Activated CD4-positive, alpha-beta T cell treated with anti-CD3 and anti-CD28 coated beads, Interleukin-2, amount 10 ng/mL, durations not matched to agents 24 days and 14 days (primary cell): ENCODE measurements at regions not wholly inside any gene's neighbourhood (a gene's known extent, or its start where the extent isn't known, plus 50 kb on each side); places are given as distances from the start of the nearest gene placed in this dataset.

Experiments
- DNase-seq: peaks from one replicate; pipeline ENCODE4 v3.0.0; 2022
- H3K27ac Mint-ChIP-seq: one replicate; pipeline ENCODE4 v1.8.0; 2022; ENCODE audit warnings: mild to moderate bottlenecking, mixed read lengths
- H3K27me3 Mint-ChIP-seq: one replicate; pipeline ENCODE4 v1.8.0; 2022; ENCODE audit warnings: mixed read lengths
- H3K36me3 Mint-ChIP-seq: one replicate; pipeline ENCODE4 v1.8.0; 2022; ENCODE audit warnings: low read depth, mild to moderate bottlenecking, mixed read lengths
- H3K4me1 Mint-ChIP-seq: one replicate; pipeline ENCODE4 v1.8.0; 2021; ENCODE audit warnings: mixed read lengths
- H3K4me3 Mint-ChIP-seq: one replicate; pipeline ENCODE4 v1.8.0; 2022; ENCODE audit warnings: mild to moderate bottlenecking, moderate library complexity, mixed read lengths
- H3K9me3 Mint-ChIP-seq: one replicate; pipeline ENCODE4 v1.8.0; 2021; ENCODE audit warnings: mixed read lengths
- intact Hi-C: fragments of 100-400 bp; cut with micrococcal nuclease; formaldehyde crosslinking; loops from one replicate; pipeline ENCODE4 v1.15.1; 2023

DNA sequence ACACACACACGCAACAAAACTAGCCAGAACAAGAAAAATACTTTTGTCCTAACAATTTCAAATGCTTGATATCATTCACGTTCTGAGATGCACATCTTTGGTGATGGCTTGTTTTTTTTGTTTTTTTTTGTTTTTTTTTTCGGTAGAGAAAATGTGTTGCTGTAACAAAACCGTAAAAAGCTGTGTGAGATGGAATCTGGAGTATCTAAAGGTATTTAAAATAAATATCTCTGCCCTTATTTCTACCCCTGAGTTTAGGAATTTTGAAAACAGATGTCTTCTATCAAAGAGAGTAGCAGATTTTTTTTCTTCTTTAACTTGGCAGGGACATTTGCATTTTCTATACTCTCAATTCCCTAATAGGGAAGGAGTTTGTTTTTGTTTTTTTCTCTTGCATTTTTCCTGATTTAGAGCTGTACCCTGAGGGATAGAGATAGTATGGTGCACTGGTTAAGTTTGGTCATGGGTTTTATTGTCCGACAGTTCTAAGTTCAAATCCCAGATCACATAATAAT is 446.6 kb downstream of the KLF5 start:
- H3K27me3 Mint-ChIP-seq, result peaks cover 8% of the 10 kb centered on the region

DNA sequence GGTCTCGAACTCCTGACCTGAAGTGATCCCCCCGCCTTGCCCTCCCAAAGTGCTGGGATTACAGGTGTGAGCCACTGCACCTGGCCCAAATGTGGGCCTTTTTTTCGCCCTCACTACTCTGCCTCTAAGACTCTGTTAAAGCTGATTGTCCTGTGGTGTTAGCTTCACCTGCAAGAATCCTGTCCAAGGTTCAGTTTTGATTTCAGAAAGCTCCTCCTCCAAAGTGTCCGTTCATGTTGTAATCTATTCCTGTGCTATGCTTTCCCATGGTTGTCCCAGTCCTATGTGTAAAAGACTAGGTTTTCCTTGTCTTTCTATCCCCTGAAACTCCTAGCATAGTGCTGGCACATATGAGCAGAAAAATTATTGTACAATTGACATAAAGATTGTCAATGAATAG is 440.9 kb downstream of the KLF5 start:
- Mint-ChIP-seq H3K4me3 (no peak overlapping the region), H3K27ac (no peak overlapping the region), H3K36me3 (no peaks in the 10 kb centered on the region), H3K27me3 (no peaks in the 10 kb centered on the region), H3K9me3 (no peaks in the 10 kb centered on the region), H3K4me1 (no peaks in the 10 kb centered on the region)
- intact Hi-C loops, result no loop called here
- DNase-seq, result no peak

More for the DNA sequence above, 446.6 kb downstream of the KLF5 start:
- Mint-ChIP-seq H3K4me3 (no peak overlapping the region), H3K27ac (no peak overlapping the region), H3K4me1 (no peaks in the 10 kb centered on the region), H3K36me3 (no peaks in the 10 kb centered on the region), H3K9me3 (no peaks in the 10 kb centered on the region)
- intact Hi-C loops, result no loop called here
- DNase-seq, result no peak

DNA sequence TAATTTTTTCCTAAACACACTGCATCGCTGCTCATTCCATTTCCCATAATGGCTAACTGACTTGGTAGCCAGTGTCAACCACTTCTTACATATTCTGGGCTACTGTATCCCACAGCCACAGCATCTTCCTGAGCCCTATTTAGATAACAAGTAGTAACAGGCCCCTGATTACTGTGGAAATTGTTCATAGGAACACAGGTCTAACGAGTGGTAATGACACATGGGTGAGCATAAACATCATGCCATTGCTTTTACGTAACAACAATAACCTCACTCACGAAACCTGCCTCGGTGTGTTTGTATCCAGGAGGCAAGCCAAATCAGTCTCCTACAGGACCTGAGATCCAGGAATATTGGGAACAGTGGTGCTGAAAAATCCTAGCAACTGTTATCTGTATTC is 438.6 kb downstream of the KLF5 start:
- H3K27me3 Mint-ChIP-seq, result no peaks in the 10 kb centered on the region
- no peak for DNase-seq
- H3K27ac Mint-ChIP-seq, result no peak overlapping the region
- intact Hi-C loops, result no loop called here
- peaks cover 3% of the 10 kb centered on the region for H3K4me1 Mint-ChIP-seq
- H3K36me3 Mint-ChIP-seq, result no peaks in the 10 kb centered on the region
- no peak overlapping the region for H3K4me3 Mint-ChIP-seq
- H3K9me3 Mint-ChIP-seq, result no peaks in the 10 kb centered on the region

DNA sequence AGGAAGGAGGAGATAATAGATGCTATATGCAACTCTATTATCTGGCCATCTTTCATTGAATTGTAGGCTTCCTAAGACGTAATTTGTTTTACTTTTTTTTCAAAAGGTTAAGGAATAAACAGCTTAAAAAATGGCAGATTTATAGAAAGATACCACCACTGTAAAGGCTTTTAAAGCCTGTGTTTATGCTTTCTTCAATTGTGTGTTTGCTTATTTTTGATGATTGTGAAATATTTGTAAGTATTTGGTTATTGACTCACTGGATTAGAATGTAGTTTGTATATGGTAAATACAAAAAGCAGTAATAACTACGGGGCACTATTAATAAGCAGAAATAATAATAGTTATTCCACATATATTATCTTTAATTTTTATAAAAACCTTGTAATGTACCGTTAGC is 437.9 kb downstream of the KLF5 start:
- Mint-ChIP-seq H3K4me1 (peaks cover 3% of the 10 kb centered on the region), H3K27ac (no peak overlapping the region), H3K9me3 (no peaks in the 10 kb centered on the region), H3K4me3 (no peak overlapping the region), H3K36me3 (no peaks in the 10 kb centered on the region), H3K27me3 (no peaks in the 10 kb centered on the region)
- no peak for DNase-seq
- intact Hi-C loops, result no loop called here

DNA sequence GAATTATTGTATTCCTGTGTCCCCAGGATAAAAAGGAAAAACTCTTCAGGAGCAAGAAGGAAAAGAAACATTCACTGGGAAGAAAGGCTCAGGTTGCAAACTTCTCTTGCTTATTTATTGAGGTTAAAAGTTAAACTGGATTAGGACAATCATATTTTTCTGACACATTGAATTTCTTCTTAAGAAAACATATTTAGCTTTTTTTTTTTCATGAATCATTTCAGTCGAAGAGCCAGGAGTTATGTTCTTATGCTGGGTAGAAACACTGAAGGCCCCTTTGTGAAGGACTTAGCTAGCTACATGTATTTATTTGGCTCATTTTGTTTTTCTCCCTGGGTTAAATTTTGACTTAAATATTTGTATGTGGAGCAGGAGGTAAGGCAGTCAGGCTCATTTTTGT is 434.0 kb downstream of the KLF5 start:
- no peaks in the 10 kb centered on the region for H3K36me3 Mint-ChIP-seq
- H3K27me3 Mint-ChIP-seq, result no peaks in the 10 kb centered on the region
- peaks cover 6% of the 10 kb centered on the region for H3K9me3 Mint-ChIP-seq
- DNase-seq, result no peak
- no peak overlapping the region for H3K4me3 Mint-ChIP-seq
- peaks cover 3% of the 10 kb centered on the region for H3K4me1 Mint-ChIP-seq
- H3K27ac Mint-ChIP-seq, result no peak overlapping the region
- intact Hi-C loops, result no loop called here

DNA sequence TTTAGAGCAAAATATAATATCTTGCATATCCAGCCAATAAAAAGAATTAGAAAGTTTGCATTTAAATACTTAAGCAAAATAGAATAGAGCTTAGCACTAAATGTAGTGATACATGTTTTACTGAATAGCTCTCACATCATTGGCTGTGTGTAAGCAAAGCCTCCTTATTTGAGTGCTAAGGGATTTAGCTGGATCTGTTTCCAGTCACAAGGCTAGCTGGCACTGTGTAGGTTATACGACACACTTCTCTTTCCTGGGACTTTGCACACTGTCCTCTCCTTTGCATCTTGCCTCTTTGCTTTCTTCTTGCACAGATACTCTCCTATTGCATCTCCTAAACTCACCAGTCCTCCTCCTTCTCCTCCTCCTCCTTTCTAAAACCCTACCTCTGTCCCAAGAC is 423.8 kb downstream of the KLF5 start:
- Mint-ChIP-seq H3K36me3 (no peaks in the 10 kb centered on the region), H3K9me3 (no peaks in the 10 kb centered on the region), H3K4me3 (no peak overlapping the region), H3K27ac (no peak overlapping the region), H3K27me3 (no peaks in the 10 kb centered on the region), H3K4me1 (no peaks in the 10 kb centered on the region)
- intact Hi-C loops, result no loop called here
- no peak for DNase-seq

DNA sequence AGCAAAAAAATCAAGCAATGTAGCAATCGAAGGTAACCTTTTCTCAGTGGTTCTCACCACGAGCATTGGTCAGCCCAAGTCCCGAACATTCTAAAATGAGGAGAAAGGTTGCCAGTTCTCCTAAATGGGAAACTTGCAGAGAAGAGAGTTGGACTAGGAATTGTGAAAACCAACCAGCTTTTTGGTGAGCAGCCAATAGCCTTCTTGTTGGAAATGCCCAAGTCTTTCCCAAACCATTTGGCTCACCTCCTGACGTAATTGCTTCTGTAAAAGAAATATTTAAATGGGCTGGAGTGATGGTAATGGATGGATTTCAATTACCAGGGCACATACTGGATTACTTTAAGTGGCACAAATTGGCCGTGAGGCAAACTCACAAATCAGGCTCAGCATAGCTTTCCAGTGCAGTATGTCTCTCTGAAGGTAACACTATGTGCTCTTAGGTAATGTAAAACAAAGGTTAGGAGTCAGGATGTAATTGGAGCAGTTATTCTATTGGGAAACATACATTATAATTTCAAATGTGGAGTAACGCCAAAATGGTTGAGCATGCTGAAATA is 423.2 kb downstream of the KLF5 start:
- Mint-ChIP-seq H3K9me3 (no peaks in the 10 kb centered on the region), H3K27ac (no peak overlapping the region), H3K36me3 (no peaks in the 10 kb centered on the region), H3K4me1 (no peaks in the 10 kb centered on the region), H3K27me3 (no peaks in the 10 kb centered on the region), H3K4me3 (no peak overlapping the region)
- intact Hi-C loops, result no loop called here
- DNase-seq, result no peak

DNA sequence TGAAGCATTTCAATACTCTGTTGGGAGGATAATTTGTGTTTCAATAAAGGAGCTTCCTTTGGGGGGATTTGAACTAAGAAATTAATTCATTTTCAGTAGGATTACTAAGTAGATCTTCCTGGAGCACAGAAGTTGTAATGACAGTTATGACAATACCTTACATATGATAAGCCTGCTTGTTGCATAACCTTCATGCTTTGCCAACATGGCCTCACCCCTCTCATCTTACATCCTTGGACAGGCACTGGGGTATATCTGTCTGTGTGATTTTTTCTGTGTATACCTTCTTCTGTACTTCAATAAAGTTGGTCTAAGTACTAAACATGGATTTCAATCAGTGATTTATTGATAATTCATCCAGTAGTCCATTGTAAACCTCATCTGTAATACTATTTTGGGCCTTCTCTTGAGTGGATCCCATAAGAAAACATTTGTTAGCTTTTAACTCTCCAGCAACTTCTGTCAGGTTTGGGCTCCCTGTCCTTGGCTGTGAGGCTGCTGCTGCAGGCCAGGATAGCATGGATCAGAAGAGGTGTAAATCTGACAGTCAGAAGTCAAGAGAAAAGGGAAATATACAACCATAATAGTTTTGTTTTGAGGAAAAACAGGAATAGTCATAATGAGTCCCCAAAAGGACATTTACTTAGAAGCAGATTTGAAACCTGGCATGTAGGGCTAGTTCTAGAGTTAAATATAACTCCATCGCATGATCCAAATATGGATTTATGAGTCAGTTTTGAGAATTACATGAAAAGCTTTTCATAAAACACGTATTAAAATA is 422.2 kb downstream of the KLF5 start:
- intact Hi-C loops, result no loop called here
- no peaks in the 10 kb centered on the region for H3K27me3 Mint-ChIP-seq
- no peak overlapping the region for H3K4me3 Mint-ChIP-seq
- no peaks in the 10 kb centered on the region for H3K9me3 Mint-ChIP-seq
- H3K27ac Mint-ChIP-seq, result no peak overlapping the region
- no peak for DNase-seq
- H3K4me1 Mint-ChIP-seq, result no peaks in the 10 kb centered on the region
- H3K36me3 Mint-ChIP-seq, result no peaks in the 10 kb centered on the region

DNA sequence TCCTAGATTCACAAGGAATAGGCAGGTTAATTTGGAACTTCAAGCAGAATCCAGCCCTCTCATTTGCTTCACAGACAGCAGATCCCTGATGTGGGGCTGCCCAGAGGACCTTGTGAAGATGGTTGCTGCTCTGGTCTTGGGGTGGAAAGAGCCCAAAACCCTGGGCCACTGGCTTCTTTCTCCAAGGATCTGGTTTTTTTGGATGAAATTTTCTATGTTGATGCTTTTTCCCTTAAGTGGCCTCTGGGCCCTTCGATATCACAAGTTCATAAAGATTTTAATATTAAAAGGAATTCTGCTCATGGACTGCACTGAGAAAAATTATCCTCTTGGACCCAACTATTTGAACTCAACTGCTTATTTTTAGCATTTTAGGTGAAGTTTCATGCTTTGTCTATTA is 421.1 kb downstream of the KLF5 start:
- no peaks in the 10 kb centered on the region for H3K27me3 Mint-ChIP-seq
- no peak for DNase-seq
- H3K4me3 Mint-ChIP-seq, result no peak overlapping the region
- no peaks in the 10 kb centered on the region for H3K4me1 Mint-ChIP-seq
- H3K36me3 Mint-ChIP-seq, result no peaks in the 10 kb centered on the region
- H3K9me3 Mint-ChIP-seq, result no peaks in the 10 kb centered on the region
- no peak overlapping the region for H3K27ac Mint-ChIP-seq
- intact Hi-C loops, result no loop called here

DNA sequence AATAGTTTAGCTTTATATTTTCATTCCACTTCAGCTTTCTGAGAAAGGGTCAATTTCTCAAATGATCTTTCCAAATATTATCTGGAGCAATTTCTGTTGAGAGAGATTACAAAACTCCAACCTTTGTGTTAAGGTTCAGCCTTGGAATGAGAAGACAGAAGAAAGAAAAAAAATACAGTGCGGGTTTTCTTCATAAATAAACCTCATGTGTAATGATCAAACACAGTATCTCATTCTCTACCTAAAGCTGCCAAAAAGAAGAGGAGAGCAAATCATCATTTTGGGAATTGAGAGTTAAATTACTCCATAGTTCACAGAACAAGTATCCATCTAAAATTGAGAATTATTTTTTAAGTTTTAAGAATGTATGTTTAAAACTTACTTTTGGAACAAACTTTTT is 420.5 kb downstream of the KLF5 start:
- no peak for DNase-seq
- no peak overlapping the region for H3K27ac Mint-ChIP-seq
- intact Hi-C loops, result no loop called here
- no peaks in the 10 kb centered on the region for H3K36me3 Mint-ChIP-seq
- no peak overlapping the region for H3K4me3 Mint-ChIP-seq
- H3K9me3 Mint-ChIP-seq, result no peaks in the 10 kb centered on the region
- no peaks in the 10 kb centered on the region for H3K4me1 Mint-ChIP-seq
- H3K27me3 Mint-ChIP-seq, result no peaks in the 10 kb centered on the region

DNA sequence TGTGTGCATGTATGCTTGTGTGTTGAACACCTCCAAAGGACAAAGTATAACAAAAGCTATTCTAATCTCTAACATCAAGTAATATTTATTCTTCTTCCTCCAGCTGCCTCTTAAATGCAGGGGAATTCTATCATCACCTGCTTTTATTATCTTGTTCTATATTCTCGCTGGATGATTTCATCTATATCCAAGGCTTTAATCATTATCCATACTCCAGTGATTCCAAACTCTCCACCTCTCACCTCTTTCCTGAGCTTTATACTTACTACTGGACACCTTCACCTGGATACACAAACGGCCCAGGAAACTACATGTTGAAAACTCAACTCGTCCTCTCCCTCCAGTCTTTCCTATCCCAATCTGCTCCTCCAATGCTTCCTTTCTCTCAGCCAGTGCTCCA is 418.6 kb downstream of the KLF5 start:
- no peaks in the 10 kb centered on the region for H3K27me3 Mint-ChIP-seq
- H3K9me3 Mint-ChIP-seq, result no peaks in the 10 kb centered on the region
- H3K4me1 Mint-ChIP-seq, result no peaks in the 10 kb centered on the region
- H3K36me3 Mint-ChIP-seq, result no peaks in the 10 kb centered on the region
- H3K27ac Mint-ChIP-seq, result no peak overlapping the region
- H3K4me3 Mint-ChIP-seq, result no peak overlapping the region
- intact Hi-C loops, result no loop called here
- DNase-seq, result no peak

DNA sequence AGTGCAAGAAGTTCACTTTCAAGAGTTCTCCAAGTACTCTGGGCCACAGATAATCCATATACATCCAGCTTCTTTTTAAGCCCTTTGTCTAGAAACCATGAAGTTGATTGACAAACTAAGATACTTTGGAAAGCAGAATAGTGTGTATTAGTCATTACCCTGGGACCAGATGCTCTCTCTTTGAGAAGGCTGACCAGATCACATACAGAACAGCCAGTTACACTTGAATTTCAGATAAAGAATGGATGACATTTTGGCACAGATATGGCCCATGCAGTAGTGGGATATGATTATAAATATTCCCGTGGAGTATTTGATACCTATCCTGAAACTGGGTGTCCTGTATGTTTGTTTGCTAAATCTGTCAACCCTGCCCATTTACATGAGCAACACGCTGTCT is 414.2 kb downstream of the KLF5 start:
- Mint-ChIP-seq H3K27ac (no peak overlapping the region), H3K4me1 (peaks cover 2% of the 10 kb centered on the region), H3K9me3 (peaks cover 12% of the 10 kb centered on the region), H3K4me3 (no peak overlapping the region), H3K27me3 (no peaks in the 10 kb centered on the region), H3K36me3 (no peaks in the 10 kb centered on the region)
- intact Hi-C loops, result no loop called here
- DNase-seq, result no peak

DNA sequence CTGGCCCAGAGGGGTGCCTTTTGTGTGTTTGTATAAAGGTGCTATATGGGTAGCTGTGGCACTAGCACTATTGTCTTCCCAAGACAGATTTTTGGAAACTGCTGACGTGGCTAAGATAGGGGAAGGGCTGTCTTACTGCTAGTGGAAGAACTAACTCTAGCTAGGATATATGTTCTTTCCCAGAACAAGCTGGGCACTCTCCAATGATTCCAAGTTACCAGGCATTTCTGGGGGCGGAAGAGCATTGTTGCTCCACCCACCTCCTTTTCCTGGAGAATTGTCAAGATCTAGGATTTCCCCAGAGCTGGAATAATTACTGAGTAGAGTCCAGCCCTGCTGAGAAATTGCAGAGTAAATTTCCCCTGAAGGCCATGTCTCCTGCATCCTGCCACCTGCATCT is 408.3 kb downstream of the KLF5 start:
- Mint-ChIP-seq H3K27me3 (no peaks in the 10 kb centered on the region), H3K27ac (no peak overlapping the region), H3K4me1 (peaks cover 2% of the 10 kb centered on the region), H3K4me3 (no peak overlapping the region), H3K36me3 (no peaks in the 10 kb centered on the region), H3K9me3 (peaks cover 12% of the 10 kb centered on the region)
- no peak for DNase-seq
- intact Hi-C loops, result no loop called here

DNA sequence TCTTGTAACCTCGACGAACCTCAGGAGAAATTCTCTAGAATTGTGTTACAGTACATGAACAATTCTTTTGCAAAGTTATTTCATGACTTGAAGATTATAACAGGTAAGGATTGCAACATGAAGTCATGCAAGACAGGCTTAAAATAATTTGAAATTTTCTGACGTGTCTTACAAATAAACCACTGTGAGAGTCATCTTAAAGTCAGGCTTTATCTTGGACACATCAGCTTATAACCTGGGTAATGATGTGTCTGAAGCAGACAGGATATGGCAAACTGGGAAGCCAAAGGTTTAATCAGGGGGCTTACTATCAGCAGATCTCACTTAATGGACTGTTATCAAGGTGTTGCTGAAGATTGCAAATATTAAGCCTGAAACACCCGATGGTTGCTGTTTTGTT is 407.8 kb downstream of the KLF5 start:
- peaks cover 11% of the 10 kb centered on the region for H3K9me3 Mint-ChIP-seq
- DNase-seq, result no peak
- H3K4me3 Mint-ChIP-seq, result no peak overlapping the region
- H3K27me3 Mint-ChIP-seq, result peaks cover under 1% of the 10 kb centered on the region
- intact Hi-C loops, result no loop called here
- H3K27ac Mint-ChIP-seq, result no peak overlapping the region
- no peaks in the 10 kb centered on the region for H3K36me3 Mint-ChIP-seq
- peaks cover 2% of the 10 kb centered on the region for H3K4me1 Mint-ChIP-seq

DNA sequence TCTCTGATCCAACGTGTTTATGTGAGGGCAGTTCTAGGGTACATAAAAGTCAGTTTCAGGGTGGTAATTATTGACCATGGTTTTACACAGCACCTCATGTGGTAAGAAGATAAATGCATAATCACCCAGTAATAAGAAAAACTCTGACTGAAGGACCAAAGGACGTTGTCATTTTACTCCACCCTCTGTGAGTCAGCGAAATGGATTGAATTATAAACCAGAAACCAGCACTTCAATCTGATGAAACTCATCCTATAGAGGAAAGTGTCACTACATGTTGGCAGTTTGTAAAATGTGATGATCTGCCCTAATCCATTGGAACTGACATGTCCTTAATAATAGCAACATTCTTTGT is 406.8 kb downstream of the KLF5 start:
- H3K27ac Mint-ChIP-seq, result no peak overlapping the region
- no peak for DNase-seq
- no peak overlapping the region for H3K4me3 Mint-ChIP-seq
- no peaks in the 10 kb centered on the region for H3K4me1 Mint-ChIP-seq
- peaks cover 6% of the 10 kb centered on the region for H3K9me3 Mint-ChIP-seq
- intact Hi-C loops, result no loop called here
- no peaks in the 10 kb centered on the region for H3K36me3 Mint-ChIP-seq
- H3K27me3 Mint-ChIP-seq, result peaks cover 2% of the 10 kb centered on the region
